H1 (cell line): ENCODE measurements at regions not wholly inside any gene's neighbourhood (a gene's known extent, or its start where the extent isn't known, plus 50 kb on each side); places are given as distances from the start of the nearest gene placed in this dataset.

Experiments
- CTCF ChIA-PET: fragments of 300-600 bp; sonication (Branson Sonifier 250); formaldehyde crosslinking; loops from one replicate; lab custom pipeline; 2021; ENCODE audit not compliant: partially characterized antibody; lab: Charles Lee
- POLR2A ChIA-PET: fragments of 300-600 bp; sonication (Branson Sonifier 250); formaldehyde crosslinking; loops from one replicate; lab custom pipeline; 2021; ENCODE audit warnings: inconsistent platforms; ENCODE audit not compliant: partially characterized antibody; lab: Charles Lee
- DNase-seq, 2 experiments: peaks; one replicate each; pipeline versions ENCODE4 v3.0.0 to v3.0.0-alpha.2; 2010 to 2022; ENCODE audit warnings: low spot score in 2 of 2, low read depth in 1 of 2, mixed read lengths in 1 of 2
- FAIRE-seq: peaks from 2 replicates; lab custom pipeline; 2011; peaks lifted over from hg19 to GRCh38; lab: Jason Lieb, UNC
- H2AFZ ChIP-seq: 2 replicates; pipeline ENCODE4 v1.8.1; 2012; ENCODE audit warnings: low read length, inconsistent platforms
- H2AK5ac ChIP-seq: 2 replicates; pipeline ENCODE4 v1.6.1; 2013; ENCODE audit warnings: low read depth, low read length
- H2BK120ac ChIP-seq: replicated peaks from 2 replicates; pipeline ENCODE3; 2013; ENCODE audit warnings: low read depth, low read length, inconsistent platforms
- H2BK12ac ChIP-seq: 2 replicates; pipeline ENCODE4 v1.6.1; 2013; ENCODE audit warnings: low read depth, low read length
- H2BK15ac ChIP-seq: 2 replicates; pipeline ENCODE4 v1.6.1; 2013; ENCODE audit warnings: low read length
- H2BK20ac ChIP-seq: 2 replicates; pipeline ENCODE4 v1.6.1; 2013; ENCODE audit warnings: low read length
- H2BK5ac ChIP-seq: 2 replicates; pipeline ENCODE4 v1.6.1; 2013; ENCODE audit warnings: low read depth, low read length
- H3K14ac ChIP-seq: 2 replicates; pipeline ENCODE4 v1.6.1; 2013; ENCODE audit warnings: inconsistent platforms; ENCODE audit not compliant: insufficient read length
- H3K18ac ChIP-seq: 2 replicates; pipeline ENCODE4 v1.6.1; 2013; ENCODE audit warnings: low read length; ENCODE audit errors: extremely low read depth
- H3K23ac ChIP-seq: 2 replicates; pipeline ENCODE4 v1.6.1; 2013; ENCODE audit warnings: inconsistent platforms; ENCODE audit not compliant: insufficient read length
- H3K23me2 ChIP-seq: 2 replicates; pipeline ENCODE4 v1.6.1; 2013; ENCODE audit warnings: low read depth, low read length
- H3K27ac ChIP-seq: 2 replicates; pipeline ENCODE4 v1.6.1; 2011; ENCODE audit warnings: low read depth, low read length, inconsistent platforms
- H3K27me3 ChIP-seq, 4 experiments: replicated peaks in 1 of 4; 1 replicate in 1 of 4; 2 replicates in 3 of 4; pipeline versions ENCODE4 v1.6.1 to v1.8.1; 2011 to 2013; ENCODE audit warnings: low read length in 3 of 4, mild to moderate bottlenecking in 3 of 4, inconsistent platforms in 2 of 4, mixed read lengths in 2 of 4, moderate library complexity in 1 of 4; ENCODE audit not compliant: control insufficient read depth in 3 of 4, insufficient read depth in 3 of 4; ENCODE audit errors: extremely low read depth in 1 of 4
- H3K36me3 ChIP-seq, 4 experiments: 2 replicates each; pipeline versions ENCODE4 v1.6.1 to v1.8.1; 2011 to 2013; ENCODE audit warnings: mild to moderate bottlenecking in 4 of 4, low read length in 3 of 4, moderate library complexity in 2 of 4, control low read depth in 1 of 4, inconsistent platforms in 1 of 4; ENCODE audit not compliant: insufficient read depth in 4 of 4, control insufficient read depth in 2 of 4
- H3K4ac ChIP-seq: replicated peaks from 2 replicates; pipeline ENCODE3; 2013; ENCODE audit warnings: low read length, low read depth, mixed read lengths, inconsistent platforms; ENCODE audit not compliant: insufficient read length
- H3K4me1 ChIP-seq, 4 experiments: replicated peaks in 1 of 4; 1 replicate in 1 of 4; 2 replicates in 3 of 4; pipeline versions ENCODE4 v1.6.1 to v1.8.1; 2011 to 2013; ENCODE audit warnings: low read length in 3 of 4, inconsistent platforms in 2 of 4, mixed read lengths in 1 of 4; ENCODE audit not compliant: insufficient read depth in 4 of 4, control insufficient read depth in 3 of 4
- H3K4me2 ChIP-seq, 2 experiments: 2 replicates each; pipeline versions ENCODE4 v1.6.1 to v1.8.1; 2011 to 2013; ENCODE audit warnings: low read depth in 2 of 2, low read length in 2 of 2, control low read depth in 1 of 2, inconsistent platforms in 1 of 2, mild to moderate bottlenecking in 1 of 2; ENCODE audit not compliant: insufficient read depth in 1 of 2
- H3K4me3 ChIP-seq, 4 experiments: fragments of 200-600, 300-600 bp in 1 of 4; sonication (generic), shearing (Covaris generic), sonication (Bioruptor Twin) in 1 of 4; 2 replicates each; pipeline versions ENCODE4 v1.5.1 to v1.8.1; 2011 to 2016; ENCODE audit warnings: low read length in 4 of 4, low read depth in 3 of 4, control low read depth in 2 of 4, inconsistent platforms in 2 of 4, mild to moderate bottlenecking in 2 of 4, mixed read lengths in 1 of 4, moderate library complexity in 1 of 4; ENCODE audit not compliant: insufficient read depth in 2 of 4; ENCODE audit errors: extremely low read depth in 1 of 4
- H3K56ac ChIP-seq: replicated peaks from 2 replicates; pipeline ENCODE3; 2013; ENCODE audit warnings: low read depth, mild to moderate bottlenecking, mixed read lengths, low read length, inconsistent platforms; ENCODE audit not compliant: insufficient read length
- H3K79me1 ChIP-seq: 2 replicates; pipeline ENCODE4 v1.6.1; 2013; ENCODE audit warnings: low read depth, low read length, control low read depth
- H3K79me2 ChIP-seq, 2 experiments: 2 replicates each; pipeline versions ENCODE4 v1.6.1 to v1.8.1; 2012 to 2013; ENCODE audit warnings: low read length in 2 of 2, mild to moderate bottlenecking in 2 of 2, inconsistent platforms in 1 of 2; ENCODE audit not compliant: insufficient read depth in 2 of 2, control insufficient read depth in 1 of 2
- H3K9ac ChIP-seq, 4 experiments: replicated peaks in 1 of 4; 1 replicate in 1 of 4; 2 replicates in 3 of 4; pipeline versions ENCODE4 v1.6.1 to v1.8.1; 2011 to 2013; ENCODE audit warnings: low read depth in 3 of 4, low read length in 3 of 4, control low read depth in 2 of 4, mild to moderate bottlenecking in 2 of 4, moderate library complexity in 2 of 4, inconsistent platforms in 1 of 4; ENCODE audit errors: extremely low read depth in 1 of 4
- H3K9me3 ChIP-seq, 2 experiments: 2 replicates each; pipeline versions ENCODE4 v1.6.1 to v1.8.1; 2012 to 2013; ENCODE audit warnings: mild to moderate bottlenecking in 2 of 2, moderate library complexity in 2 of 2, control low read depth in 1 of 2, inconsistent platforms in 1 of 2, low read depth in 1 of 2, low read length in 1 of 2, mixed read lengths in 1 of 2; ENCODE audit not compliant: insufficient read depth in 2 of 2
- H4K20me1 ChIP-seq, 2 experiments: replicated peaks in 1 of 2; 2 replicates each; pipeline versions ENCODE3 to v1.8.1; 2011 to 2013; ENCODE audit warnings: inconsistent platforms in 2 of 2, low read length in 2 of 2, mild to moderate bottlenecking in 1 of 2; ENCODE audit not compliant: insufficient read depth in 2 of 2, control insufficient read depth in 1 of 2
- H4K5ac ChIP-seq: 2 replicates; pipeline ENCODE4 v1.6.1; 2013; ENCODE audit warnings: low read length, low read depth, mixed read lengths, inconsistent platforms; ENCODE audit not compliant: insufficient read length
- H4K8ac ChIP-seq: 2 replicates; pipeline ENCODE4 v1.8.0; 2013; ENCODE audit warnings: mild to moderate bottlenecking, moderate library complexity, low read length, inconsistent platforms; ENCODE audit not compliant: insufficient read depth; ENCODE audit errors: extremely low read depth
- H4K91ac ChIP-seq: replicated peaks from 2 replicates; pipeline ENCODE3; 2013; ENCODE audit warnings: low read length, mixed read lengths, inconsistent platforms; ENCODE audit not compliant: insufficient read length
- BRCA1 ChIP-seq: IDR thresholded peaks from 2 replicates; pipeline ENCODE4 v1.6.1; 2012; ENCODE audit warnings: low read depth, low read length, improper control_type of control experiment
- CEBPB ChIP-seq: IDR thresholded peaks from 2 replicates; pipeline ENCODE4 v1.6.1; 2012; ENCODE audit warnings: low read depth, low read length
- CHD2 ChIP-seq: IDR thresholded peaks from 2 replicates; pipeline ENCODE4 v1.6.1; 2012; ENCODE audit warnings: low read length, improper control_type of control experiment
- CREB1 ChIP-seq: IDR thresholded peaks from 2 replicates; pipeline ENCODE4 v1.6.1; 2012; ENCODE audit warnings: inconsistent platforms
- KDM4A ChIP-seq: IDR thresholded peaks from one replicate; pipeline ENCODE4 v1.7.1; 2012; ENCODE audit warnings: low read depth, mild to moderate bottlenecking, moderate library complexity, low read length, inconsistent platforms; ENCODE audit not compliant: severe bottlenecking
- PHF8 ChIP-seq: fragments of 200-600 bp; sonication (generic); conservative IDR thresholded peaks from 2 replicates; pipeline ENCODE4 v1.7.1; 2012; ENCODE audit warnings: low read depth, mild to moderate bottlenecking, inconsistent platforms, low read length, moderate library complexity
- RAD21 ChIP-seq, 2 experiments: IDR thresholded peaks in 1 of 2; conservative IDR thresholded peaks in 1 of 2; 2 replicates each; pipeline ENCODE4 v1.6.1; 2011; ENCODE audit warnings: low read depth in 2 of 2, low read length in 2 of 2, improper control_type of control experiment in 1 of 2, inconsistent platforms in 1 of 2, mild to moderate bottlenecking in 1 of 2, moderate library complexity in 1 of 2
- RXRA ChIP-seq: IDR thresholded peaks from 2 replicates; pipeline ENCODE4 v1.6.1; 2011; ENCODE audit warnings: low read depth, mild to moderate bottlenecking, low read length, moderate library complexity; ENCODE audit not compliant: insufficient read depth
- SP4 ChIP-seq: IDR thresholded peaks from 2 replicates; pipeline ENCODE4 v1.6.1; 2012; ENCODE audit warnings: low read length, inconsistent platforms
- TAF1 ChIP-seq: IDR thresholded peaks from 2 replicates; pipeline ENCODE4 v1.6.1; 2011; ENCODE audit warnings: mild to moderate bottlenecking, low read depth, low read length
- WGBS, 2 experiments: shearing (Covaris generic) in 1 of 2; methylation state at CpG; one replicate each; pipeline versions ENCODE4 v1.1.6 to v1.1.7; 2013 to 2015; ENCODE audit warnings: low lambda C conversion rate in 2 of 2, mixed read lengths in 2 of 2, inconsistent platforms in 1 of 2, low coverage in 1 of 2, missing lambda C conversion rate in 1 of 2; ENCODE audit not compliant: insufficient replicate concordance in 2 of 2, insufficient coverage in 1 of 2, insufficient read length in 1 of 2; ENCODE audit errors: extremely low coverage in 1 of 2, missing lambda C conversion rate in 1 of 2; 5-methylcytosine and 5-hydroxymethylcytosine counted together

GRCh38 chr18:44409515-44409914 lies 271.2 kb upstream of the SETBP1 start:
- no peaks in the 10 kb centered on the region for H3K79me1 ChIP-seq
- H3K23ac ChIP-seq, result no peak overlapping the region
- H4K91ac ChIP-seq, result no peak overlapping the region
- H2BK15ac ChIP-seq, result no peak overlapping the region
- H4K20me1 ChIP-seq, result no peaks in the 10 kb centered on the region
- WGBS, 2 experiments, result 85% methylated on average over 1 of the region's 1 CpG; no CpG with 5 or more reads in 1 of the 2 experiments
- no peak overlapping the region for H2AFZ ChIP-seq
- POLR2A ChIA-PET, result no interaction called here
- no peaks in the 10 kb centered on the region for H3K36me3 ChIP-seq
- no peak overlapping the region for H2BK12ac ChIP-seq
- H2BK20ac ChIP-seq, result no peak overlapping the region
- no peak overlapping the region for H4K8ac ChIP-seq
- no peak overlapping the region for H2BK120ac ChIP-seq
- CTCF ChIA-PET, result no interaction called here
- no peak overlapping the region for H3K18ac ChIP-seq
- H2AK5ac ChIP-seq, result no peak overlapping the region
- H3K9ac ChIP-seq, result no peak overlapping the region
- H3K4me3 ChIP-seq, result no peak overlapping the region
- H2BK5ac ChIP-seq, result no peak overlapping the region
- H3K4me1 ChIP-seq, result no peaks in the 10 kb centered on the region
- H4K5ac ChIP-seq, result no peak overlapping the region
- no peak overlapping the region for H3K56ac ChIP-seq
- FAIRE-seq (no peak), DNase-seq (no peak)
- peaks cover 0 to 3% of the 10 kb centered on the region in 2 experiments; a peak in 1 of 4 replicates for H3K9me3 ChIP-seq
- no peak overlapping the region for H3K14ac ChIP-seq
- H3K79me2 ChIP-seq, result no peaks in the 10 kb centered on the region
- H3K27ac ChIP-seq, result no peak overlapping the region
- no peaks in the 10 kb centered on the region for H3K27me3 ChIP-seq
- no peak overlapping the region for H3K4me2 ChIP-seq
- H3K4ac ChIP-seq, result no peak overlapping the region
- no peaks in the 10 kb centered on the region for H3K23me2 ChIP-seq
- no peak for TF ChIP-seq CHD2
- TF ChIP-seq PHF8, result no peak
- no peak for TF ChIP-seq TAF1
- no peak for TF ChIP-seq RXRA
- no peak for TF ChIP-seq CEBPB
- TF ChIP-seq BRCA1, result no peak
- no peak for TF ChIP-seq SP4
- no peak for TF ChIP-seq RAD21 (IDR thresholded peaks at IDR 0.05 in 1 of 2, conservative IDR thresholded peaks at IDR 0.05 in 1 of 2; ENCODE audit: low read depth in 2 of 2, low read length in 2 of 2)
- no peak for TF ChIP-seq CREB1
- no peak for TF ChIP-seq KDM4A
